GM18498 (cell line): ENCODE measurements at regions not wholly inside any gene's neighbourhood (a gene's known extent, or its start where the extent isn't known, plus 50 kb on each side); places are given as distances from the start of the nearest gene placed in this dataset.
"Not testable (repeated sequence)": the region's sequence is repeated elsewhere in the genome, so short reads cannot be mapped to it uniquely, and the experiment has no call there.

Experiments used
- ATAC-seq: cut with Tn5 transposase; IDR thresholded peaks from one replicate; pipeline ENCODE4 v1.9.1; 2021; ENCODE audit warnings: mild to moderate bottlenecking, moderate library complexity; ENCODE audit not compliant: unreplicated experiment

- ATAC-seq = peak; percentile 97
Measured at GRCh38 chr6:101011186-101011585, 130.1 kb upstream of the ASCC3 start.

GRCh38 chr6:101013612-101014195 is 132.6 kb upstream of the ASCC3 start:
- ATAC-seq = no peak

- no peak for ATAC-seq
Measured at GRCh38 chr6:101015541-101015940, 134.4 kb upstream of the ASCC3 start.

- ATAC-seq = no peak
Measured at GRCh38 chr6:101016163-101016562, 135.0 kb upstream of the ASCC3 start.

- ATAC-seq = no peak
Measured at GRCh38 chr6:101018157-101018556, 137.0 kb upstream of the ASCC3 start.

- ATAC-seq = no peak
Measured at GRCh38 chr6:101021504-101021903, 140.4 kb upstream of the ASCC3 start.

GRCh38 chr6:101042966-101043365 is 161.8 kb upstream of the ASCC3 start:
- ATAC-seq = no peak

- ATAC-seq = no peak
Measured at GRCh38 chr6:101058296-101058695, 177.2 kb upstream of the ASCC3 start.

GRCh38 chr6:101066481-101066880 is 185.4 kb upstream of the ASCC3 start:
- ATAC-seq = no peak

GRCh38 chr6:101069191-101069795 is 188.2 kb upstream of the ASCC3 start:
- ATAC-seq = no peak

GRCh38 chr6:101070044-101070608 is 189.0 kb upstream of the ASCC3 start:
- no peak for ATAC-seq

- no peak for ATAC-seq
Measured at GRCh38 chr6:101077344-101077743, 196.2 kb upstream of the ASCC3 start.

GRCh38 chr6:101079696-101080270 is 198.7 kb upstream of the ASCC3 start:
- ATAC-seq = no peak

- no peak for ATAC-seq
Measured at GRCh38 chr6:101080597-101080996, 199.5 kb upstream of the ASCC3 start.

- ATAC-seq = no peak
Measured at GRCh38 chr6:101083533-101084175, 202.5 kb upstream of the ASCC3 start.

- no peak for ATAC-seq
Measured at GRCh38 chr6:101085327-101085726, 204.2 kb upstream of the ASCC3 start.

GRCh38 chr6:101086473-101086872 is 205.3 kb upstream of the ASCC3 start:
- ATAC-seq = no peak

- no peak for ATAC-seq
Measured at GRCh38 chr6:101088594-101088993, 207.5 kb upstream of the ASCC3 start.

GRCh38 chr6:101089640-101090039 is 208.5 kb upstream of the ASCC3 start:
- ATAC-seq = no peak

- no peak for ATAC-seq
Measured at GRCh38 chr6:101090281-101090680, 209.2 kb upstream of the ASCC3 start.

GRCh38 chr6:101098605-101099004 is 217.5 kb upstream of the ASCC3 start:
- ATAC-seq = not testable (repeated sequence)

GRCh38 chr6:101102702-101103101 is 221.6 kb upstream of the ASCC3 start:
- no peak for ATAC-seq
